Esophagus squamous epithelium (tissue), 4 donors: ENCODE measurements at regions not wholly inside any gene's neighbourhood (a gene's known extent, or its start where the extent isn't known, plus 50 kb on each side); places are given as distances from the start of the nearest gene placed in this dataset.

Experiments used
- CTCF ChIP-seq, 6 experiments: fragments of 450-650 bp in 4 of 6; fragments of 200-600 bp in 2 of 6; sonication (generic) in 2 of 6; IDR thresholded peaks; one replicate each; pipeline ENCODE4 v1.5.1; 2016 to 2019; ENCODE audit warnings: antibody characterized with exemption in 6 of 6, mild to moderate bottlenecking in 4 of 6, moderate library complexity in 4 of 6
- POLR2A ChIP-seq, 4 donors: fragments of 450-650 bp; IDR thresholded peaks; one replicate each; pipeline ENCODE4 v1.6.1; 2017; ENCODE audit warnings: antibody characterized with exemption in 4 of 4, mild to moderate bottlenecking in 4 of 4, moderate library complexity in 3 of 4

GRCh38 chr22:27204280-27204679 lies 546.9 kb downstream of the MIAT start:
- TF ChIP-seq POLR2A (IDR thresholded peaks at IDR 0.05) = no peak
- no peak for TF ChIP-seq CTCF (IDR thresholded peaks at IDR 0.05)
